Astrocyte (in vitro differentiated cells and primary cell): ENCODE measurements at regions not wholly inside any gene's neighbourhood (a gene's known extent, or its start where the extent isn't known, plus 50 kb on each side); places are given as distances from the start of the nearest gene placed in this dataset.

Experiments used
- DNase-seq: peaks from one replicate; pipeline ENCODE4 v3.0.0-alpha.2; 2010; ENCODE audit warnings: low read depth
- FAIRE-seq: peaks from 2 replicates; lab custom pipeline; 2011; peaks lifted over from hg19 to GRCh38; lab: Jason Lieb, UNC
- H2AFZ ChIP-seq: 2 replicates; pipeline ENCODE4 v1.6.0; 2012; ENCODE audit warnings: low read depth, low read length, inconsistent platforms
- H3K27ac ChIP-seq: 2 replicates; pipeline ENCODE4 v1.5.1; 2011; ENCODE audit warnings: low read depth, low read length, inconsistent platforms
- H3K27me3 ChIP-seq: 2 replicates; pipeline ENCODE4 v1.6.0; 2011; ENCODE audit warnings: low read length, inconsistent platforms; ENCODE audit not compliant: insufficient read depth
- H3K36me3 ChIP-seq: 2 replicates; pipeline ENCODE4 v1.5.1; 2011; ENCODE audit warnings: low read length, inconsistent platforms; ENCODE audit not compliant: insufficient read depth
- H3K4me1 ChIP-seq: 2 replicates; pipeline ENCODE4 v1.5.1; 2011; ENCODE audit warnings: low read length, inconsistent platforms; ENCODE audit not compliant: insufficient read depth
- H3K4me2 ChIP-seq: 2 replicates; pipeline ENCODE4 v1.6.0; 2012; ENCODE audit warnings: low read length, inconsistent platforms
- H3K4me3 ChIP-seq: 2 replicates; pipeline ENCODE4 v1.5.1; 2011; ENCODE audit warnings: low read depth, mild to moderate bottlenecking, low read length, inconsistent platforms; ENCODE audit not compliant: insufficient read depth
- H3K79me2 ChIP-seq: 2 replicates; pipeline ENCODE4 v1.6.0; 2012; ENCODE audit warnings: mild to moderate bottlenecking, low read length, inconsistent platforms; ENCODE audit not compliant: insufficient read depth
- H3K9ac ChIP-seq: 2 replicates; pipeline ENCODE4 v1.6.0; 2012; ENCODE audit warnings: mild to moderate bottlenecking, low read length, inconsistent platforms
- H3K9me3 ChIP-seq: 2 replicates; pipeline ENCODE4 v1.5.1; 2012; ENCODE audit warnings: low read depth, mild to moderate bottlenecking, low read length, inconsistent platforms; ENCODE audit not compliant: insufficient read depth
- H4K20me1 ChIP-seq: 2 replicates; pipeline ENCODE4 v1.6.0; 2012; ENCODE audit warnings: low read length, inconsistent platforms; ENCODE audit not compliant: insufficient read depth
- H3K27ac Mint-ChIP-seq: one replicate; pipeline ENCODE4 v1.8.0; 2021; ENCODE audit warnings: mild to moderate bottlenecking, mixed read lengths; ENCODE audit not compliant: unreplicated experiment
- H3K27me3 Mint-ChIP-seq: one replicate; pipeline ENCODE4 v1.8.0; 2021; ENCODE audit warnings: low read depth, mixed read lengths; ENCODE audit not compliant: unreplicated experiment
- H3K36me3 Mint-ChIP-seq: one replicate; pipeline ENCODE4 v1.8.0; 2021; ENCODE audit warnings: low read depth, mixed read lengths; ENCODE audit not compliant: unreplicated experiment
- H3K4me1 Mint-ChIP-seq: one replicate; pipeline ENCODE4 v1.8.0; 2021; ENCODE audit warnings: low read depth, mixed read lengths; ENCODE audit not compliant: unreplicated experiment
- H3K4me3 Mint-ChIP-seq: one replicate; pipeline ENCODE4 v1.8.0; 2021; ENCODE audit warnings: mild to moderate bottlenecking, moderate library complexity, mixed read lengths; ENCODE audit not compliant: unreplicated experiment
- H3K9me3 Mint-ChIP-seq: one replicate; pipeline ENCODE4 v1.8.0; 2021; ENCODE audit warnings: mild to moderate bottlenecking, mixed read lengths; ENCODE audit not compliant: unreplicated experiment
- EZH2 ChIP-seq: IDR thresholded peaks from 2 replicates; pipeline ENCODE4 v1.6.1; 2012; ENCODE audit warnings: mild to moderate bottlenecking, low read length, inconsistent platforms; ENCODE audit not compliant: insufficient read depth
- TF ChIP-seq, protein P1 (sequence below): IDR thresholded peaks from 2 replicates; pipeline ENCODE4 v1.5.1; 2011; ENCODE audit warnings: low read depth, mild to moderate bottlenecking, inconsistent platforms, low read length, moderate library complexity; ENCODE audit not compliant: insufficient read depth

DNA sequence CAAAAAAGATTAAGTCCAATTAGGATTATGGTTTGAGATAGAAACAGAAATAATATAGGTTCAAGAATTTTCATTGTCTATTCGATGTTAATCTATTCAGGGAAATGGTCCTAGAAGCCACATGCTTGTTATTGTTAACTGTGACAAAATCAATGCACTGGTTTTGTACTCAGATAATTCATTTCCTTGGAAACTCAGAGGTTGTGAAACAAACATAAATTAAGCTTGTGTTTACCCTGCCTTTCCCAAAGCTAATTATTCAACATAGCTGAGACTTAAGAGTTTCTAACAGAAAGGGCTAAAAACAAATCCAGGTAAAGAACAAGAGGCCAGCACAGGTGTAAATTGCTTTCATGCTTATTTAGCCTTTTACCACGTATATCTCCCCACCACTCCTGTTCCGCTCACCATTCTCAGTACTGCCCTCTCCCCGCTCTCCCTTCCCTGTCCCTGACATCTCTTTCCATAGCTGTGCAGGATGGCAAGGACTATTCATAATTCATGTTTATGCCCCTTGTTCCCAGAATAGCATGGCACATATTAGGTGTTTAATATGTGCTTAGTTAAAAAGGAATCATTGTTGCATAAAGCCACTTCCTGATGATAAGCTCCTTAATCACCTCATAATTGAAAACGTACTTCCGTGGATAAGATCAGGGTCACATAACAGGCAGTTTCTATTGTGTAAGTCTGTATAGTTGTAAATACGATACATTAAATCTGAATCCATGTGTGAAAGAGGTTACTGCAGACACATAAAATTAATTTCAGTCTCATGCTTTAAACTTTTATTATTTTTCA is 131.8 kb upstream of the USP15 start:
- Mint-ChIP-seq H3K27me3 (no peaks in the 10 kb centered on the region), H3K4me3 (no peak overlapping the region), H3K4me1 (no peaks in the 10 kb centered on the region), H3K36me3 (no peaks in the 10 kb centered on the region), H3K9me3 (no peaks in the 10 kb centered on the region), H3K27ac (no peak overlapping the region)
- H3K79me2 ChIP-seq: no peaks in the 10 kb centered on the region
- no peak overlapping the region for H3K9ac ChIP-seq
- no peak for TF ChIP-seq EZH2
- TF ChIP-seq, protein P1, sequence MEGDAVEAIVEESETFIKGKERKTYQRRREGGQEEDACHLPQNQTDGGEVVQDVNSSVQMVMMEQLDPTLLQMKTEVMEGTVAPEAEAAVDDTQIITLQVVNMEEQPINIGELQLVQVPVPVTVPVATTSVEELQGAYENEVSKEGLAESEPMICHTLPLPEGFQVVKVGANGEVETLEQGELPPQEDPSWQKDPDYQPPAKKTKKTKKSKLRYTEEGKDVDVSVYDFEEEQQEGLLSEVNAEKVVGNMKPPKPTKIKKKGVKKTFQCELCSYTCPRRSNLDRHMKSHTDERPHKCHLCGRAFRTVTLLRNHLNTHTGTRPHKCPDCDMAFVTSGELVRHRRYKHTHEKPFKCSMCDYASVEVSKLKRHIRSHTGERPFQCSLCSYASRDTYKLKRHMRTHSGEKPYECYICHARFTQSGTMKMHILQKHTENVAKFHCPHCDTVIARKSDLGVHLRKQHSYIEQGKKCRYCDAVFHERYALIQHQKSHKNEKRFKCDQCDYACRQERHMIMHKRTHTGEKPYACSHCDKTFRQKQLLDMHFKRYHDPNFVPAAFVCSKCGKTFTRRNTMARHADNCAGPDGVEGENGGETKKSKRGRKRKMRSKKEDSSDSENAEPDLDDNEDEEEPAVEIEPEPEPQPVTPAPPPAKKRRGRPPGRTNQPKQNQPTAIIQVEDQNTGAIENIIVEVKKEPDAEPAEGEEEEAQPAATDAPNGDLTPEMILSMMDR: no peak
- no peak overlapping the region for H2AFZ ChIP-seq
- DNase-seq (no peak), FAIRE-seq (no peak)
- H4K20me1 ChIP-seq: no peaks in the 10 kb centered on the region
- no peaks in the 10 kb centered on the region for H3K36me3 ChIP-seq
- H3K4me1 ChIP-seq: no peaks in the 10 kb centered on the region
- H3K27me3 ChIP-seq: no peaks in the 10 kb centered on the region
- H3K27ac ChIP-seq: no peak overlapping the region
- H3K4me3 ChIP-seq: no peak overlapping the region
- no peaks in the 10 kb centered on the region for H3K9me3 ChIP-seq
- no peak overlapping the region for H3K4me2 ChIP-seq

DNA sequence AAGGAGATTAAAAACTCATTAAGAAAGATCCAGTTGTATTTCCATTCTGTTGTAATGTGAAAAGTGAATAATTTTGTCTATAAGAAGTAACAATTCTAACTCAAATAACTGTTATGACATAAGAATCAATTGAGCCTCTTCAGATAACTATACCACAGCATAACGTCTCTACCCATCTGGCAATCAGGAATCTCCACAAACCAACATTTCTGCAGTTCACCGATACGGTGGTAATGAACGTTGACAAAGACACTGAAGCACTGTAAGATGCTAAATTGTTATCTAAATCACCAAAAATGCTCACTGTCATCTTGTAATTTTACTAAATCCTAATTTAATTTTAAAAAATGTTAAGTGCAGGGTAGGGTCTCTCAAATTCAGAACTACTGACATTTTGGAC is 130.9 kb upstream of the USP15 start:
- H3K27me3 ChIP-seq: no peaks in the 10 kb centered on the region
- no peak overlapping the region for H3K27ac Mint-ChIP-seq
- H2AFZ ChIP-seq: no peak overlapping the region
- no peaks in the 10 kb centered on the region for H3K36me3 ChIP-seq
- no peaks in the 10 kb centered on the region for H3K79me2 ChIP-seq
- TF ChIP-seq EZH2: no peak
- TF ChIP-seq, protein P1: no peak
- H3K4me1 ChIP-seq: no peaks in the 10 kb centered on the region
- no peak for DNase-seq
- no peak overlapping the region for H3K4me3 ChIP-seq
- no peaks in the 10 kb centered on the region for H3K27me3 Mint-ChIP-seq
- H4K20me1 ChIP-seq: no peaks in the 10 kb centered on the region
- H3K9me3 Mint-ChIP-seq: no peaks in the 10 kb centered on the region
- no peaks in the 10 kb centered on the region for H3K36me3 Mint-ChIP-seq
- no peak overlapping the region for H3K4me3 Mint-ChIP-seq
- H3K9me3 ChIP-seq: no peaks in the 10 kb centered on the region
- H3K4me1 Mint-ChIP-seq: no peaks in the 10 kb centered on the region
- H3K27ac ChIP-seq: no peak overlapping the region
- H3K9ac ChIP-seq: no peak overlapping the region
- H3K4me2 ChIP-seq: no peak overlapping the region
- no peak for FAIRE-seq

DNA sequence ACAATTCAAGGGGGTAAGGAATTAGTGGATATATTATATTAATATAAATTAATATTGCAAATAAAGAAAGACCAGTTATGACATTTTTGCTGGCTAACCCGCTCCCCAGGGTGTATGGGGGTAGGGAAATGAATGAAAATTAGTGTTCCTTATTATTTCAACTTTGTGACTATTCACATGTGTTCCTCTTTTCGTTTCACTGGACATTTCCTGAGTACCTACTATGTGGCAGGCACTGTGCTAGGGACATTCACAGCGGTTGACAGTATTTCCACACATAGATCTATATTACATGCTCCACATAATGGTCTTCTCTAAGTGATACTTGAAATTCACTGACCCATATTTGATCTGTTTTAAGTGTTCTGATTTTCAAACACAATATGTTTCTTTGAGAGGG is 129.8 kb upstream of the USP15 start:
- Mint-ChIP-seq H3K9me3 (no peaks in the 10 kb centered on the region), H3K27me3 (no peaks in the 10 kb centered on the region), H3K4me1 (no peaks in the 10 kb centered on the region), H3K4me3 (no peak overlapping the region), H3K36me3 (no peaks in the 10 kb centered on the region), H3K27ac (no peak overlapping the region)
- H3K27me3 ChIP-seq: no peaks in the 10 kb centered on the region
- H3K79me2 ChIP-seq: no peaks in the 10 kb centered on the region
- H3K27ac ChIP-seq: no peak overlapping the region
- no peaks in the 10 kb centered on the region for H3K9me3 ChIP-seq
- H3K4me3 ChIP-seq: no peak overlapping the region
- no peak overlapping the region for H2AFZ ChIP-seq
- H3K9ac ChIP-seq: no peak overlapping the region
- no peaks in the 10 kb centered on the region for H4K20me1 ChIP-seq
- TF ChIP-seq, protein P1: no peak
- TF ChIP-seq EZH2: no peak
- no peak for FAIRE-seq
- H3K36me3 ChIP-seq: no peaks in the 10 kb centered on the region
- DNase-seq: no peak
- no peaks in the 10 kb centered on the region for H3K4me1 ChIP-seq
- no peak overlapping the region for H3K4me2 ChIP-seq
